NCI-H1436 treated with DMSO at 0.1 percent for 48 hours (cell line): ENCODE measurements at regions not wholly inside any gene's neighbourhood (a gene's known extent, or its start where the extent isn't known, plus 50 kb on each side); places are given as distances from the start of the nearest gene placed in this dataset.
A peak's percentile ranks its signal among the peaks of the same experiment; 100 is the strongest.

Experiments used
- DNase-seq: peaks from one replicate; lab custom pipeline; 2025; lab: John Stamatoyannopoulos, UW

GRCh38 chr11:32204751-32205150 is 113.9 kb downstream of the RCN1 start:
- DNase-seq = no peak

- DNase-seq = no peak
Observed at GRCh38 chr11:32210556-32210955, 119.7 kb downstream of the RCN1 start.

GRCh38 chr11:32213223-32213622 is 122.3 kb downstream of the RCN1 start:
- DNase-seq = no peak

- DNase-seq = no peak
Observed at GRCh38 chr11:32215157-32215556, 124.3 kb downstream of the RCN1 start.

GRCh38 chr11:32216749-32217148 is 125.9 kb downstream of the RCN1 start:
- no peak for DNase-seq

- DNase-seq = no peak
Observed at GRCh38 chr11:32219320-32219719, 128.4 kb downstream of the RCN1 start.

GRCh38 chr11:32221476-32222032 is 130.7 kb downstream of the RCN1 start:
- no peak for DNase-seq

- DNase-seq = no peak
Observed at GRCh38 chr11:32224580-32224979, 133.7 kb downstream of the RCN1 start.

GRCh38 chr11:32225571-32226285 is 134.9 kb downstream of the RCN1 start:
- peak; percentile 91 for DNase-seq

- DNase-seq = no peak
Observed at GRCh38 chr11:32226480-32226879, 135.6 kb downstream of the RCN1 start.

GRCh38 chr11:32229576-32230240 is 138.8 kb downstream of the RCN1 start:
- DNase-seq = peak; percentile 60

- DNase-seq = no peak
Observed at GRCh38 chr11:32231909-32232493, 141.1 kb downstream of the RCN1 start.

GRCh38 chr11:32232516-32232915 is 141.6 kb downstream of the RCN1 start:
- DNase-seq = no peak

GRCh38 chr11:32233276-32233675 is 142.4 kb downstream of the RCN1 start:
- DNase-seq = no peak

- DNase-seq = no peak
Observed at GRCh38 chr11:32233928-32234327, 143.1 kb downstream of the RCN1 start.

GRCh38 chr11:32244453-32244852 is 153.6 kb downstream of the RCN1 start:
- no peak for DNase-seq

- DNase-seq = no peak
Observed at GRCh38 chr11:32253706-32254105, 162.8 kb downstream of the RCN1 start.

GRCh38 chr11:32255841-32256240 is 165.0 kb downstream of the RCN1 start:
- DNase-seq = no peak

- no peak for DNase-seq
Observed at GRCh38 chr11:32256466-32256865, 165.6 kb downstream of the RCN1 start.

- peak; percentile 28 for DNase-seq
Observed at GRCh38 chr11:32259641-32260081, 168.8 kb downstream of the RCN1 start.

GRCh38 chr11:32262367-32262766 is 171.5 kb downstream of the RCN1 start:
- DNase-seq = no peak

GRCh38 chr11:32265911-32266310 is 169.4 kb downstream of the WT1 start:
- no peak for DNase-seq

- no peak for DNase-seq
Observed at GRCh38 chr11:32266601-32267000, 168.7 kb downstream of the WT1 start.
